ENCODE measurements at regions not wholly inside any gene's neighbourhood (a gene's known extent, or its start where the extent isn't known, plus 50 kb on each side); places are given as distances from the start of the nearest gene placed in this dataset.

GRCh38 chr10:80870282-80870681, 332.6 kb downstream of the SH2D4B start:
- no peak overlapping the region for H3K4me2 ChIP-seq (ENCODE audit: insufficient read depth in 1 of 2, low read depth in 2 of 2, low read length in 2 of 2)
- ChIA-PET CTCF (ENCODE audit: partially characterized antibody) (interaction anchor here (2.9 to 3.2 kb wide), 2 partner anchors 14 to 54 kb away, joined by 12 to 21 read pairs; no protein-coding TSS in a partner anchor), POLR2A (ENCODE audit: partially characterized antibody) (no interaction called here)
- H3K4me3 ChIP-seq (ENCODE audit: extremely low read depth in 1 of 4, insufficient read depth in 2 of 4, low read depth in 3 of 4, low read length in 4 of 4), result no peak overlapping the region
- H3K56ac ChIP-seq (replicated peaks; ENCODE audit: insufficient read length, low read depth, low read length), result no peak overlapping the region
- no peak for FAIRE-seq
- no peak overlapping the region for H3K4ac ChIP-seq (replicated peaks; ENCODE audit: insufficient read length, low read depth, low read length)
- H2BK15ac ChIP-seq (ENCODE audit: low read length), result no peak overlapping the region
- no peak overlapping the region for H3K9ac ChIP-seq (replicated peaks in 1 of 4; ENCODE audit: extremely low read depth in 1 of 4, low read depth in 3 of 4, low read length in 3 of 4)
- 0 out of 4 replicates have a peak, but pooled peaks cover 0 to 4% of the 10 kb centered on the region in 2 experiments for H3K9me3 ChIP-seq (ENCODE audit: insufficient read depth in 2 of 2, low read depth in 1 of 2, low read length in 1 of 2)
- no peak overlapping the region for H2AK5ac ChIP-seq (ENCODE audit: low read depth, low read length)
- no peak overlapping the region for H2AFZ ChIP-seq (ENCODE audit: low read length)
- no peak overlapping the region for H3K23ac ChIP-seq (ENCODE audit: insufficient read length)
- no peak overlapping the region for H2BK5ac ChIP-seq (ENCODE audit: low read depth, low read length)
- 88% methylated on average over 1 of the region's 1 CpG; no CpG with 5 or more reads in 1 of the 2 experiments for WGBS, 2 experiments (ENCODE audit: extremely low coverage in 1 of 2, insufficient coverage in 1 of 2, insufficient read length in 1 of 2, insufficient replicate concordance in 2 of 2, low coverage in 1 of 2, low lambda C conversion rate in 2 of 2, missing lambda C conversion rate in 1 of 2)
- no peaks in the 10 kb centered on the region for H3K23me2 ChIP-seq (ENCODE audit: low read depth, low read length)
- no peaks in the 10 kb centered on the region for H3K36me3 ChIP-seq (ENCODE audit: control insufficient read depth in 2 of 4, insufficient read depth in 4 of 4, low read length in 3 of 4)
- no peak overlapping the region for H3K18ac ChIP-seq (ENCODE audit: extremely low read depth, low read length)
- no peak for DNase-seq (ENCODE audit: low read depth in 1 of 2, low spot score in 2 of 2)
- H2BK20ac ChIP-seq (ENCODE audit: low read length), result no peak overlapping the region
- H4K91ac ChIP-seq (replicated peaks; ENCODE audit: insufficient read length, low read length), result no peak overlapping the region
- no peak overlapping the region for H4K5ac ChIP-seq (ENCODE audit: insufficient read length, low read depth, low read length)
- no peaks in the 10 kb centered on the region for H3K79me2 ChIP-seq (ENCODE audit: control insufficient read depth in 1 of 2, insufficient read depth in 2 of 2, low read length in 2 of 2)
- no peak overlapping the region for H3K14ac ChIP-seq (ENCODE audit: insufficient read length)
- H2BK12ac ChIP-seq (ENCODE audit: low read depth, low read length), result no peak overlapping the region
- H3K79me1 ChIP-seq (ENCODE audit: low read depth, low read length), result no peaks in the 10 kb centered on the region
- no peaks in the 10 kb centered on the region for H3K27me3 ChIP-seq (replicated peaks in 1 of 4; ENCODE audit: control insufficient read depth in 3 of 4, extremely low read depth in 1 of 4, insufficient read depth in 3 of 4, low read length in 3 of 4)
- H2BK120ac ChIP-seq (replicated peaks; ENCODE audit: low read depth, low read length), result no peak overlapping the region
- no peak overlapping the region for H3K27ac ChIP-seq (ENCODE audit: low read depth, low read length)
- no peaks in the 10 kb centered on the region for H3K4me1 ChIP-seq (replicated peaks in 1 of 4; ENCODE audit: control insufficient read depth in 3 of 4, insufficient read depth in 4 of 4, low read length in 3 of 4)
- TF ChIP-seq ASH2L (IDR thresholded peaks at IDR 0.05; ENCODE audit: low read length) (no peak), HDAC2 (IDR thresholded peaks at IDR 0.05; ENCODE audit: borderline replicate concordance in 1 of 2, low read depth in 2 of 2, low read length in 2 of 2) (no peak), CREB1 (IDR thresholded peaks at IDR 0.05) (no peak), NRF1 (IDR thresholded peaks at IDR 0.05; ENCODE audit: low read depth, low read length) (no peak), FOSL1 (IDR thresholded peaks at IDR 0.05; ENCODE audit: insufficient read depth, low read depth, low read length) (no peak), PHF8 (conservative IDR thresholded peaks at IDR 0.05; ENCODE audit: low read depth, low read length) (no peak), MAX (IDR thresholded peaks at IDR 0.05) (no peak), TAF1 (IDR thresholded peaks at IDR 0.05; ENCODE audit: low read depth, low read length) (no peak), CTBP2 (IDR thresholded peaks at IDR 0.05; ENCODE audit: borderline replicate concordance, insufficient read depth, insufficient read length, low read length) (no peak), E2F6 (IDR thresholded peaks at IDR 0.05) (no peak), NANOG (IDR thresholded peaks at IDR 0.05; ENCODE audit: insufficient read depth, low read depth, low read length, poor library complexity, severe bottlenecking) (no peak), TEAD4 (IDR thresholded peaks at IDR 0.05; ENCODE audit: low read depth, low read length) (no peak), TCF12 (IDR thresholded peaks at IDR 0.05; ENCODE audit: low read depth, low read length) (no peak)
- no peak overlapping the region for H4K8ac ChIP-seq (ENCODE audit: extremely low read depth, insufficient read depth, low read length)
- no peaks in the 10 kb centered on the region for H4K20me1 ChIP-seq (replicated peaks in 1 of 2; ENCODE audit: control insufficient read depth in 1 of 2, insufficient read depth in 2 of 2, low read length in 2 of 2)
